ENCODE measurements at regions not wholly inside any gene's neighbourhood (a gene's known extent, or its start where the extent isn't known, plus 50 kb on each side); places are given as distances from the start of the nearest gene placed in this dataset.

DNA sequence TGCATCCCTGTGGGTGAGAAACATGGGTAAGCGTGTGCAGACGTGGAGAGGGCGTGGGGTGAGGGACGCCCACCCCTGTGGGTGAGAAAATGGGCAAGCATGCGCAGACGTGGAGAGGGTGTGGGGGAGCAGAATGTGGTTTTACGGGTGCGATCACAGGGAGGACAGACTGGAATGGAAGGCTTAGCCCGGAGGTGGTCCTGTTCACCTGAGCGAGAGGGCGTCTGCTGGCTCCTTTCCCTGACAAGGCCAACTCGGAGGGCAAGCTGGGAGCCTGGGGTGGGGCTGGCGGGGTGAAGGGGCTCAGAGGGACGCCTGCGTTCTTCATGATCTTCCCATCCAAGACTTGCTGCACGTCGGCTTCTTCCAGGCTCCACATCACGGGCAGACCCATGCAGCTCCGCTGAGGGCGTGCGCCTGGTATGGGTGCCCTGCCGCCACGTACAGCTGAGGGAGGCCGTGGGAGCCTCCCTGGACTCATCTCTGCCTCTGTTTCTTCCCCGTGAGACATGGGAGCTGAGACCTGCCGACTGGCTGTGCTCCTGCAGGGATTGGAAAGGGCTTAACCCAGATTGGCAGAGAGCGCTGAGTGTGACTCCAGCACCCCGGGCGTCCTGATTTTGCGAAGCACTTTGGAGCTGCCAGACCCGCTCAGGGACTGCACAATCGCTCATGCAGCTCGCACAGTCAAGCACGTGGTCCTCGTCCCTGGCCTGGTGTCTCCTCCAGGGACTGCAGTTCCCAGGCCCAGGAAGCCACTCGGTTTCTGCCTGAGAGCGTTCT lies 74.3 kb upstream of the SHH start:
- no peaks in the 10 kb centered on the region for H3K27me3 ChIP-seq
- no peaks in the 10 kb centered on the region for H3K9me3 ChIP-seq
- no peaks in the 10 kb centered on the region for H3K36me3 ChIP-seq
- H3K4me3 ChIP-seq: no peak overlapping the region
- DNase-seq: peak in 1 of 2 donors; percentile 52
- intact Hi-C loops (cut with DNase I; ENCODE audit: low total_unique reads): no loop called here
- TF ChIP-seq, protein P1, sequence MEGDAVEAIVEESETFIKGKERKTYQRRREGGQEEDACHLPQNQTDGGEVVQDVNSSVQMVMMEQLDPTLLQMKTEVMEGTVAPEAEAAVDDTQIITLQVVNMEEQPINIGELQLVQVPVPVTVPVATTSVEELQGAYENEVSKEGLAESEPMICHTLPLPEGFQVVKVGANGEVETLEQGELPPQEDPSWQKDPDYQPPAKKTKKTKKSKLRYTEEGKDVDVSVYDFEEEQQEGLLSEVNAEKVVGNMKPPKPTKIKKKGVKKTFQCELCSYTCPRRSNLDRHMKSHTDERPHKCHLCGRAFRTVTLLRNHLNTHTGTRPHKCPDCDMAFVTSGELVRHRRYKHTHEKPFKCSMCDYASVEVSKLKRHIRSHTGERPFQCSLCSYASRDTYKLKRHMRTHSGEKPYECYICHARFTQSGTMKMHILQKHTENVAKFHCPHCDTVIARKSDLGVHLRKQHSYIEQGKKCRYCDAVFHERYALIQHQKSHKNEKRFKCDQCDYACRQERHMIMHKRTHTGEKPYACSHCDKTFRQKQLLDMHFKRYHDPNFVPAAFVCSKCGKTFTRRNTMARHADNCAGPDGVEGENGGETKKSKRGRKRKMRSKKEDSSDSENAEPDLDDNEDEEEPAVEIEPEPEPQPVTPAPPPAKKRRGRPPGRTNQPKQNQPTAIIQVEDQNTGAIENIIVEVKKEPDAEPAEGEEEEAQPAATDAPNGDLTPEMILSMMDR (IDR thresholded peaks at IDR 0.05): no peak
- H3K4me1 ChIP-seq: no peaks in the 10 kb centered on the region
- no peak overlapping the region for H3K27ac ChIP-seq

DNA sequence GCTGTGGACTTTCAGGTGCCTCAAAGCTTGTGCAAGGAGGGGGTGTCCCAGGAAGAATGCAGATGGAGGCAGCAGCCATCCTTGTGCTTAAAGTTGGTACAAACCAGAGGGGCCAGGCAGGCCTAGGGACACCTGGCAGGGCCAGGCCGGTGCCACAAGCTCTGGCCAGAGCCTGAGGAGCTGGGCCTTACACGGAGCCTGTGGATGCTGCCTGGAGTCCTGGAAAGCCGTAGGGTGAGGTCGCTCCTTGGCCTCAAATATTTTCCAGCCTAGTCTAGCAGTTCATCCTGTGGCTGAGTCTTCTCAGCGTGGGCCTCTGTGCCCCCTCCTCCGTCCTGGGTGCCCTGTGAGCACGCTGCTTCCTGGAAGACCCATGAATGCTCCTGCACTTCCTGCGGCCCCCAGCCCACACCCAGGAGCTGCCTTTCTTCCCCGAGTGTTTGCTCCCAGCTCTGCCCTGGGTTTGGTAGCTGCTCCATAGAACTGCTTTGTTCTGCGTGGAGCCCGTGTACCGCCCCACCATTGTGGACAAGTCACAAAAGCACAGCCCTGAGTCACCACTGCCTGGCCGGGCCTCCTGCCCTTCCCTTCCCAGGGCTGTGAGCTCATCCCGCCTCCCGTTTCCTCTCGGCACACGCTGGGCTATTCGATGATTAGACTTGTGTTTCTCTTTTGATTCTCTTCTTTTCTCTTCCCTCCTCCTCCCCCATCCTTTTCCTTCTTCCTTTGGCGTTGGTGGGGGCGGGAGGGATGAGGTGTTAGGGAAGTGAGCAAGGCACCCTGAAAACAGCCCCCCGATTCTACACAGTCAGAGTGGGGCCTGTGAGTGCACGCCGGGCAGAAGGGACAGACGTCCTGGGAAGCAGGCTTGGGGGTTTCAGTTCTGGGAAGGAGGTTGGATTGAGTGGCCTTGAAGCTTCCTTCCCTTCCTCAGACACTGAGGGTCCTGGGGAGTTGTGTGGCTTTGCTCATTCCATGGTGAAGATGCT lies 73.2 kb upstream of the SHH start:
- Histone ChIP-seq H3K9me3 (no peaks in the 10 kb centered on the region), H3K27ac (no peak overlapping the region), H3K4me1 (no peaks in the 10 kb centered on the region), H3K4me3 (no peak overlapping the region), H3K27me3 (no peaks in the 10 kb centered on the region), H3K36me3 (no peaks in the 10 kb centered on the region)
- intact Hi-C loops (cut with DNase I; ENCODE audit: low total_unique reads): no loop called here
- TF ChIP-seq, protein P1 (IDR thresholded peaks at IDR 0.05): no peak
- DNase-seq: peak in 1 of 2 donors; percentile 48

DNA sequence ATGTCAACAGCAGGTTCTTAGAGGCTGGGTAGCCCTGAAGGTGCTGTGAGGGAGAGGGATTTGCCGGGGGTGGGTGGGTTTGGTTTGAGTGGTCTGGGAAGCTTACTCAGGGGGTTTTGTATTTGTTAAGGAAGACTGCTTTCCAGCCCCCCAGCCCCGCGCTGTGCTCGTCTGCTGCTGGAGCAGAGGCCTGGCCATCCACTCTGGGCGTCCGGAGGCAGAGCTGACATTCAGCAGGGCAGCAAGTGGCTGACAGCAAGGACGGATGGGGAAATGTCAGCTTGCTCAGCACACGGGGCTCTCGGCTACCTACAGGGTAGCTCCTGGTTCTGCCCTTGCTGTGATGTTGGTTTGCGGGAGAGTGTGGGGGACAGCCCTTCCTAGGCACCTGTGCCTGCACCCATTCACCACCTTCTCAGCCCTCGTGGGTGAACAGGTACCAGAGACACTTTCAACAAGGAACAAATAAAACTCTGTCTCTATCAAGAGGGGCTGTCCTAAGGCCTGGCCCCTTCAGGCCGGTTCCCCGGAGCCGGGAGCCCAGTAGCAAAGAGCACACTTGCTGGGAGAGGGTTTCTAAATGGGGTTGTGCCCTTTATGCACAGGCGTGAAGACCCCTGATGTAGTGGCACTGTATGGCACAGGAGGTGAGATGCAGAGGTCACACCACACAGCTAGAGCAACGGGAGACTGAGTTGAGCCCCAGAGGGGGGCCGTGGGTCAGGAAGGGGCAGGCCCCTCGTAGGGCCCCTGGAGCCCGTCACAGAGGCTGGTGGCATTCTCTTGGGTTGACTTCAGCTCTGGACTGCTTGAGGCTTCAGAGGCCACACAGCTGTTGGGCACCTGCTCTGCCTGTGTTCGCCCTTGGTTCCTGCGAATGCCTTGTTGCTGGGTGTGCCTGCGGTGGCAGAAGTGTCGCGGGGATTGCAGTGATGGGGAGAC lies 72.2 kb upstream of the SHH start:
- DNase-seq: peak in 1 of 2 donors; percentile 53
- intact Hi-C loops (cut with DNase I; ENCODE audit: low total_unique reads): no loop called here
- Histone ChIP-seq H3K36me3 (no peaks in the 10 kb centered on the region), H3K9me3 (no peaks in the 10 kb centered on the region), H3K4me1 (no peaks in the 10 kb centered on the region), H3K4me3 (no peak overlapping the region), H3K27me3 (no peaks in the 10 kb centered on the region), H3K27ac (no peak overlapping the region)
- TF ChIP-seq, protein P1 (IDR thresholded peaks at IDR 0.05): no peak

DNA sequence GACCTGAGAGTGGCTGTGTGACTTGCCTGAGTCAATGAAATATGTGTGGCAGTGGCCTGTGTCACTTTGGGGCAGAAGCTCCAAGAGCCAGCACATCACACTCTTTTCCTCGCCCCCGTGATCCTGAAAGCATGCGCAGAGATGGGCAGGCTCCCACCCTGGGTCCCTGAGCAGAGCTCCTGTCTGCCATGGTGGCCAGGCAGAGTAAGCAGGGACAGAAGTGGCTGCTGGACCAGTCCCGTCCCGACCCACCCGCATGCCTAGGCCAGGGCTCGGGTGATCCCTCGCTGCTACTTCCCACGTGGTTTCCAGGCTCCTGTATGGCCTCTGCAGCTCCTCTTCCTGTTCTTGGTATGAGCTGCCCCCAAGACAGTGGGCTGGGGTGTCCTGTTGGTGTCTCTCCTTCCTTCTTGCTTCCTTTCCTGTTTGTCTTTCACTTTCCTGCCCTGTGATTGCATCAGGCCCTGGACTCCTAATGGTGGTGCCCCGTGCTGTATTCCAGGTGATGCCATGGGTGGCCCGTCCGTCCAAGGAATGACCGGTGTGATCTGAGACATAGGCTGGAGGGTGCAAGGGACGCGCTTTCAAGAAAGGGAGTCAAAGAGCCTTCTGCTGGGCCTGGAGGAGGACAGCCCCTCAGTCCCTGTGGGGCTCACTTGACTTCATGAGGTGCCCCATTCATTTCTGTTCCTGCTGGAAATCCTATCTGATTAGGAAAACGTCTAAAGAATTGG lies 71.4 kb upstream of the SHH start:
- H3K27me3 ChIP-seq: no peaks in the 10 kb centered on the region
- no peak for DNase-seq
- intact Hi-C loops (cut with DNase I; ENCODE audit: low total_unique reads): no loop called here
- TF ChIP-seq, protein P1 (IDR thresholded peaks at IDR 0.05): no peak
- H3K4me3 ChIP-seq: no peak overlapping the region
- no peak overlapping the region for H3K27ac ChIP-seq
- no peaks in the 10 kb centered on the region for H3K9me3 ChIP-seq
- no peaks in the 10 kb centered on the region for H3K36me3 ChIP-seq
- H3K4me1 ChIP-seq: no peaks in the 10 kb centered on the region
